DOHH2 (cell line): ENCODE measurements at regions not wholly inside any gene's neighbourhood (a gene's known extent, or its start where the extent isn't known, plus 50 kb on each side); places are given as distances from the start of the nearest gene placed in this dataset.

ENCODE experiments used
- CTCF ChIP-seq: fragments of 200-600 bp; sonication (generic); IDR thresholded peaks from one replicate; pipeline ENCODE4 v1.5.1; 2014; ENCODE audit warnings: antibody characterized with exemption, mild to moderate bottlenecking, low read depth, low read length; ENCODE audit not compliant: poor library complexity, severe bottlenecking
- EZH2phosphoT487 ChIP-seq: fragments of 200-600 bp; sonication (generic); IDR thresholded peaks from 2 replicates; pipeline ENCODE4 v1.6.1; 2017; ENCODE audit warnings: borderline replicate concordance, mild to moderate bottlenecking, antibody characterized with exemption, low read length, moderate library complexity, mixed read lengths

DNA sequence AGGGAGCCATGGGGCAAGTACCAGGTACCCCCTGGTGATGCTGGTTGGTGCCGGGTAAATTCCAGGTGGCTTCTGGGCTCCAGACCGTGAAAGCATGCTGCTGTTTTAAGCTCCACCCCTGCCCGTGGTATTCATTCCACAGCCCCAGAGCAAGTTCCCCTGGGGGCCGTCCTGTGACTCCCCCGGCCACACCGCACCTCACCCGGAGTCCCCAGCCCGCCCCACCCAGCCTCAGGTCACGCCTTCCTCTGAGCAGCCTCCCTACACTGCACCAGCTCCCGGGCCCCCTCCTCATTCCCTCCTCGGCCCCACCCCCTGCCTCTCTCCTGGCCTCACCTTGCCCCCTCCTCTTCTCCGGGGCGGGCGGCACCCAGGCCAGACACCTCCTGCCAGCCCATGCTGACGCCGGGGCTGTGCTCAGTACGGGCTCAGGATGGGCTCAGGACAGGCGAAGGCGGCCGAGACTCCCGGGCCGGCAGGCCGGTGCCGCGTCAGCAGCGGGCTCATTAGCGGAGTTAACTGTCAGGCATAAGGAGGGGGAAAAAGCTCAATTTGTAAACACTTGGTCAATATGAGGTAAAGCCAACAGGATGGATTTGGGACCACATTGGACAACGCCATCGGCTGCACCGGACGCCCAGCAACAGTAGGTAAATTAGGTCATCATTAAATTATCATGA is 127.4 kb downstream of the FAM53A start:
- TF ChIP-seq CTCF: no peak
- no peak for TF ChIP-seq EZH2phosphoT487
